NCI-H2029 treated with DMSO at 0.1 percent for 48 hours (cell line): ENCODE measurements at regions not wholly inside any gene's neighbourhood (a gene's known extent, or its start where the extent isn't known, plus 50 kb on each side); places are given as distances from the start of the nearest gene placed in this dataset.

Experiments
- DNase-seq: peaks from one replicate; lab custom pipeline; 2025; lab: John Stamatoyannopoulos, UW

- no peak for DNase-seq
Observed at GRCh38 chr3:159764490-159765029, 224.1 kb upstream of the IL12A start.

GRCh38 chr3:159765030-159765859, 223.4 kb upstream of the IL12A start:
- no peak for DNase-seq

- no peak for DNase-seq
Observed at GRCh38 chr3:159765860-159766294, 222.8 kb upstream of the IL12A start.

GRCh38 chr3:159766563-159767185, 222.0 kb upstream of the IL12A start:
- DNase-seq = no peak

GRCh38 chr3:159770998-159771397, 217.6 kb upstream of the IL12A start:
- DNase-seq = no peak

GRCh38 chr3:159771865-159772611, 216.6 kb upstream of the IL12A start:
- DNase-seq = no peak

- DNase-seq = no peak
Observed at GRCh38 chr3:159773706-159774105, 214.9 kb upstream of the IL12A start.

- peak; percentile 44 for DNase-seq
Observed at GRCh38 chr3:159775372-159775961, 213.2 kb upstream of the IL12A start.

- no peak for DNase-seq
Observed at GRCh38 chr3:159776779-159777178, 211.9 kb upstream of the IL12A start.

GRCh38 chr3:159779883-159780282, 208.8 kb upstream of the IL12A start:
- no peak for DNase-seq

- DNase-seq = no peak
Observed at GRCh38 chr3:159781867-159782266, 206.8 kb upstream of the IL12A start.

- DNase-seq = peak; percentile 36
Observed at GRCh38 chr3:159782724-159783421, 205.8 kb upstream of the IL12A start.

- DNase-seq = no peak
Observed at GRCh38 chr3:159783780-159784742, 204.6 kb upstream of the IL12A start.

- no peak for DNase-seq
Observed at GRCh38 chr3:159785273-159785708, 203.3 kb upstream of the IL12A start.

- DNase-seq = no peak
Observed at GRCh38 chr3:159786489-159787177, 202.0 kb upstream of the IL12A start.

- DNase-seq = peak; percentile 54
Observed at GRCh38 chr3:159787178-159787574, 201.5 kb upstream of the IL12A start.

- DNase-seq = no peak
Observed at GRCh38 chr3:159787794-159788205, 200.8 kb upstream of the IL12A start.

- DNase-seq = no peak
Observed at GRCh38 chr3:159788291-159788690, 200.3 kb upstream of the IL12A start.

- DNase-seq = no peak
Observed at GRCh38 chr3:159789017-159789416, 199.6 kb upstream of the IL12A start.
